ENCODE measurements at regions not wholly inside any gene's neighbourhood (a gene's known extent, or its start where the extent isn't known, plus 50 kb on each side); places are given as distances from the start of the nearest gene placed in this dataset.

DNA sequence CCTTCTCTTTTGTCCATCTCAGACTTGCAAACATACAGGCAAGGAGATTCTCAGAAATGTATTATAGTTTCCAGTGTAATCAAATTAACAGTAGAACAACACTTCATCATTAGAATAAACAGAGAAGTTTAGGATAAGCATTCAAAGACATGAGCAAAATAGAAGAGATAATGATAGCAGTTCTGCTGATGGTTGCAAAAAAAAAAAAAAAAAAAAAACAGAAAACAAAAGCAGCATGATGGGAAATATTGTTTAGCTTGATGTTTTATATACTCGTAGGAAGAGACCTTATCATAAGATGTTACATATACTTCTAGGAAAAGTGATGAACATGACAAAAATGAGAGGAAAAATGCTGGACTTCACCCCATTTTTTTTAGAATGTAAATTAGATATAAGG lies 1356.2 kb downstream of the MAT2B start:
- no peak overlapping the region for H3K18ac ChIP-seq (ENCODE audit: low read depth in 1 of 2, low read length in 2 of 2)
- no peak overlapping the region for H4K8ac ChIP-seq (ENCODE audit: low read length)
- no peak overlapping the region for H2BK15ac ChIP-seq (ENCODE audit: low read depth, poor library complexity, severe bottlenecking)
- H3K79me1 ChIP-seq (replicated peaks; ENCODE audit: low read length, poor library complexity, severe bottlenecking): no peaks in the 10 kb centered on the region
- H3K36me3 ChIP-seq (ENCODE audit: control insufficient read depth in 1 of 2, insufficient read depth in 2 of 2, low read depth in 1 of 2, low read length in 2 of 2): no peaks in the 10 kb centered on the region
- no peak overlapping the region for H2AFZ ChIP-seq (ENCODE audit: low read depth, low read length)
- H3K4me1 ChIP-seq (ENCODE audit: control insufficient read depth, insufficient read depth, low read depth, low read length): no peaks in the 10 kb centered on the region
- no peak overlapping the region for H3K4me2 ChIP-seq (ENCODE audit: low read length, poor library complexity, severe bottlenecking)
- H3K9ac ChIP-seq (ENCODE audit: low read length): no peak overlapping the region
- H3K27ac ChIP-seq (ENCODE audit: low read length, poor library complexity, severe bottlenecking): no peak overlapping the region
- no peak overlapping the region for H3K14ac ChIP-seq (ENCODE audit: low read length in 2 of 2)
- no peak for DNase-seq
- no peak overlapping the region for H3K4ac ChIP-seq (ENCODE audit: low read depth in 1 of 2, low read length in 2 of 2)
- no peak overlapping the region for H3K4me3 ChIP-seq (ENCODE audit: insufficient read depth in 1 of 2, low read depth in 1 of 2, low read length in 2 of 2)
- H2BK12ac ChIP-seq (ENCODE audit: low read length in 2 of 2): no peak overlapping the region
- H4K91ac ChIP-seq (ENCODE audit: low read length): no peak overlapping the region
- H2BK5ac ChIP-seq (ENCODE audit: low read depth, low read length, poor library complexity, severe bottlenecking): no peak overlapping the region
- no peak overlapping the region for H3K23ac ChIP-seq (ENCODE audit: low read length in 2 of 2)
- WGBS: no CpG with 5 or more reads among the region's 1 CpG
- H2AK5ac ChIP-seq (ENCODE audit: low read length, severe bottlenecking): no peak overlapping the region
- no peaks in the 10 kb centered on the region for H3K27me3 ChIP-seq (ENCODE audit: control insufficient read depth in 1 of 2, insufficient read depth in 1 of 2, low read length in 2 of 2)
- H2BK120ac ChIP-seq (ENCODE audit: low read depth, low read length): no peak overlapping the region
- H3K9me3 ChIP-seq (ENCODE audit: control insufficient read depth, low read length): no peaks in the 10 kb centered on the region

- H3K4me3 ChIP-seq (ENCODE audit: insufficient read depth in 1 of 2, low read depth in 1 of 2, low read length in 2 of 2): no peak overlapping the region
- H3K9me3 ChIP-seq (ENCODE audit: control insufficient read depth, low read length): peaks cover 11% of the 10 kb centered on the region
- no peak overlapping the region for H3K9ac ChIP-seq (ENCODE audit: low read length)
- DNase-seq: peak; percentile 46
- no peak overlapping the region for H3K18ac ChIP-seq (ENCODE audit: low read depth in 1 of 2, low read length in 2 of 2)
- H2BK15ac ChIP-seq (ENCODE audit: low read depth, poor library complexity, severe bottlenecking): no peak overlapping the region
- no peaks in the 10 kb centered on the region for H3K79me1 ChIP-seq (replicated peaks; ENCODE audit: low read length, poor library complexity, severe bottlenecking)
- no peak overlapping the region for H3K14ac ChIP-seq (ENCODE audit: low read length in 2 of 2)
- H2BK120ac ChIP-seq (ENCODE audit: low read depth, low read length): no peak overlapping the region
- no peaks in the 10 kb centered on the region for H3K4me1 ChIP-seq (ENCODE audit: control insufficient read depth, insufficient read depth, low read depth, low read length)
- H2AK5ac ChIP-seq (ENCODE audit: low read length, severe bottlenecking): no peak overlapping the region
- no peaks in the 10 kb centered on the region for H3K27me3 ChIP-seq (ENCODE audit: control insufficient read depth in 1 of 2, insufficient read depth in 1 of 2, low read length in 2 of 2)
- H2BK5ac ChIP-seq (ENCODE audit: low read depth, low read length, poor library complexity, severe bottlenecking): no peak overlapping the region
- no peak overlapping the region for H2BK12ac ChIP-seq (ENCODE audit: low read length in 2 of 2)
- H3K4me2 ChIP-seq (ENCODE audit: low read length, poor library complexity, severe bottlenecking): no peak overlapping the region
- H4K8ac ChIP-seq (ENCODE audit: low read length): no peak overlapping the region
- H3K27ac ChIP-seq (ENCODE audit: low read length, poor library complexity, severe bottlenecking): no peak overlapping the region
- H3K36me3 ChIP-seq (ENCODE audit: control insufficient read depth in 1 of 2, insufficient read depth in 2 of 2, low read depth in 1 of 2, low read length in 2 of 2): no peaks in the 10 kb centered on the region
- no peak overlapping the region for H2AFZ ChIP-seq (ENCODE audit: low read depth, low read length)
- no peak overlapping the region for H3K23ac ChIP-seq (ENCODE audit: low read length in 2 of 2)
- H3K4ac ChIP-seq (ENCODE audit: low read depth in 1 of 2, low read length in 2 of 2): no peak overlapping the region
- no peak overlapping the region for H4K91ac ChIP-seq (ENCODE audit: low read length)
These were observed 1363.3 kb downstream of the MAT2B start for GRCh38 chr5:164868761-164869160.

- no peaks in the 10 kb centered on the region for H3K4me1 ChIP-seq (ENCODE audit: control insufficient read depth, insufficient read depth, low read depth, low read length)
- no peak overlapping the region for H2AFZ ChIP-seq (ENCODE audit: low read depth, low read length)
- H3K4ac ChIP-seq (ENCODE audit: low read depth in 1 of 2, low read length in 2 of 2): no peak overlapping the region
- no peaks in the 10 kb centered on the region for H3K36me3 ChIP-seq (ENCODE audit: control insufficient read depth in 1 of 2, insufficient read depth in 2 of 2, low read depth in 1 of 2, low read length in 2 of 2)
- H2BK5ac ChIP-seq (ENCODE audit: low read depth, low read length, poor library complexity, severe bottlenecking): no peak overlapping the region
- no peak overlapping the region for H3K9ac ChIP-seq (ENCODE audit: low read length)
- peaks cover 17% of the 10 kb centered on the region for H3K9me3 ChIP-seq (ENCODE audit: control insufficient read depth, low read length)
- no peak overlapping the region for H3K4me2 ChIP-seq (ENCODE audit: low read length, poor library complexity, severe bottlenecking)
- H3K18ac ChIP-seq (ENCODE audit: low read depth in 1 of 2, low read length in 2 of 2): no peak overlapping the region
- H3K23ac ChIP-seq (ENCODE audit: low read length in 2 of 2): no peak overlapping the region
- no peak overlapping the region for H3K14ac ChIP-seq (ENCODE audit: low read length in 2 of 2)
- H2AK5ac ChIP-seq (ENCODE audit: low read length, severe bottlenecking): no peak overlapping the region
- H2BK120ac ChIP-seq (ENCODE audit: low read depth, low read length): no peak overlapping the region
- no peak overlapping the region for H4K8ac ChIP-seq (ENCODE audit: low read length)
- H3K79me1 ChIP-seq (replicated peaks; ENCODE audit: low read length, poor library complexity, severe bottlenecking): no peaks in the 10 kb centered on the region
- H4K91ac ChIP-seq (ENCODE audit: low read length): no peak overlapping the region
- H2BK15ac ChIP-seq (ENCODE audit: low read depth, poor library complexity, severe bottlenecking): no peak overlapping the region
- no peak for DNase-seq
- no peak overlapping the region for H3K4me3 ChIP-seq (ENCODE audit: insufficient read depth in 1 of 2, low read depth in 1 of 2, low read length in 2 of 2)
- H2BK12ac ChIP-seq (ENCODE audit: low read length in 2 of 2): no peak overlapping the region
- 83% methylated on average over 2 of the region's 4 CpGs for WGBS
- H3K27me3 ChIP-seq (ENCODE audit: control insufficient read depth in 1 of 2, insufficient read depth in 1 of 2, low read length in 2 of 2): no peaks in the 10 kb centered on the region
- no peak overlapping the region for H3K27ac ChIP-seq (ENCODE audit: low read length, poor library complexity, severe bottlenecking)
These were observed 1363.9 kb downstream of the MAT2B start for GRCh38 chr5:164869325-164869724.

GRCh38 chr5:164876793-164877192 lies 1371.4 kb downstream of the MAT2B start:
- no peak for DNase-seq
- Histone ChIP-seq H3K4ac (ENCODE audit: low read depth in 1 of 2, low read length in 2 of 2) (no peak overlapping the region), H4K8ac (ENCODE audit: low read length) (no peak overlapping the region), H2BK12ac (ENCODE audit: low read length in 2 of 2) (no peak overlapping the region), H3K9ac (ENCODE audit: low read length) (no peak overlapping the region), H2BK15ac (ENCODE audit: low read depth, poor library complexity, severe bottlenecking) (no peak overlapping the region), H3K18ac (ENCODE audit: low read depth in 1 of 2, low read length in 2 of 2) (no peak overlapping the region), H3K9me3 (ENCODE audit: control insufficient read depth, low read length) (peaks cover 52% of the 10 kb centered on the region), H3K36me3 (ENCODE audit: control insufficient read depth in 1 of 2, insufficient read depth in 2 of 2, low read depth in 1 of 2, low read length in 2 of 2) (no peaks in the 10 kb centered on the region), H3K23ac (ENCODE audit: low read length in 2 of 2) (no peak overlapping the region), H3K14ac (ENCODE audit: low read length in 2 of 2) (no peak overlapping the region), H3K27me3 (ENCODE audit: control insufficient read depth in 1 of 2, insufficient read depth in 1 of 2, low read length in 2 of 2) (no peaks in the 10 kb centered on the region), H3K4me3 (ENCODE audit: insufficient read depth in 1 of 2, low read depth in 1 of 2, low read length in 2 of 2) (no peak overlapping the region), H4K91ac (ENCODE audit: low read length) (no peak overlapping the region), H3K4me2 (ENCODE audit: low read length, poor library complexity, severe bottlenecking) (no peak overlapping the region), H3K27ac (ENCODE audit: low read length, poor library complexity, severe bottlenecking) (no peak overlapping the region), H2BK5ac (ENCODE audit: low read depth, low read length, poor library complexity, severe bottlenecking) (no peak overlapping the region), H2AK5ac (ENCODE audit: low read length, severe bottlenecking) (no peak overlapping the region), H3K4me1 (ENCODE audit: control insufficient read depth, insufficient read depth, low read depth, low read length) (no peaks in the 10 kb centered on the region), H3K79me1 (replicated peaks; ENCODE audit: low read length, poor library complexity, severe bottlenecking) (no peaks in the 10 kb centered on the region), H2BK120ac (ENCODE audit: low read depth, low read length) (no peak overlapping the region), H2AFZ (ENCODE audit: low read depth, low read length) (no peak overlapping the region)
- no CpG with 5 or more reads among the region's 1 CpG for WGBS
